ENCODE measurements at regions not wholly inside any gene's neighbourhood (a gene's known extent, or its start where the extent isn't known, plus 50 kb on each side); places are given as distances from the start of the nearest gene placed in this dataset.
"Not testable (repeated sequence)": the region's sequence is repeated elsewhere in the genome, so short reads cannot be mapped to it uniquely, and the experiment has no call there.

GRCh38 chr16:23013484-23013883 is 135.8 kb downstream of the USP31 start:
- peak; percentile 26 for DNase-seq (ENCODE audit: low spot score)

DNA sequence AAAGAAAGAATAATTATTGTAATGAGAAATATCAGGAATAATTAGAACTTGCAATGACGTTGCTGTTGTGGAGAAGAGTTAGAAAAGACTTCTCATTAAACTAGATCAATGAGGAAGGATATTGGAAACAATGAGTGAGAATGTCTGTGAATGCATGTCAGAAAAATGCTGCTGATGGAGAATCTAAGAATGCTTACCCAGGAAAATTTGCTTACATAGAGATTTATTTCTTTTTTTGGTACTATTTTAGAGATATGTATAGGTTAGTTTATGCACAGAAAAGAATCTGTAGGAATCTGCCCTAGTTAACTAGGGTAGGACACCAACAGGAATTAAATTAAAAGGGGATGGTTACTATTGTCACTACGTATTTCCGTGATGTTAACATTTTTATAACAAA is 140.2 kb downstream of the USP31 start:
- no peak for DNase-seq (ENCODE audit: low spot score)

GRCh38 chr16:23008041-23008440 is 141.2 kb downstream of the USP31 start:
- no peak for DNase-seq (ENCODE audit: low spot score)

- DNase-seq (ENCODE audit: low spot score) = no peak
These were observed 142.9 kb downstream of the USP31 start for GRCh38 chr16:23006380-23006779.

- DNase-seq (ENCODE audit: low spot score) = no peak
These were observed 143.3 kb downstream of the USP31 start for GRCh38 chr16:23005951-23006350.

- no peak for DNase-seq (ENCODE audit: low spot score)
These were observed 159.7 kb downstream of the USP31 start for GRCh38 chr16:22989598-22989997.

DNA sequence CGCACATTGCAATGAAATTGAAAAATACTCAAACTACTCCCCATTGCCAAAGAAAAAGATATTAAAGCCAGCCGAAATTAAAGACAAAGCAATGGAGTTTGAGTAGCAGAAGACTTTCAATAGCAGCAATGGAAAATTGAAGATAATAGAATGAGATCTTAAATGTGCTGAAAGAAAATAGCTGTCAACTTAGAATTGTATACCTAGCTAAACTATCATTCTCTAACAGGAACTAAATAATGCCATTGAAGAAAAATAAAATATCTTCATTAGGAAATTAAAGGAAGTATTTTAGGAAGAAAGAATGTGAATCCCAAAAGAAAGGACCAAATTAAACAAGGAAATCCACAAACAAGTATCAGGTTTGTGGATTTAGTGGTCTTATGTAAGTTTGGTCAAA is 165.6 kb downstream of the USP31 start:
- no peak for DNase-seq (ENCODE audit: low spot score)

- not testable (repeated sequence) for DNase-seq (ENCODE audit: low spot score)
These were observed 166.6 kb downstream of the HS3ST2 start for GRCh38 chr16:22980514-22980913.

DNA sequence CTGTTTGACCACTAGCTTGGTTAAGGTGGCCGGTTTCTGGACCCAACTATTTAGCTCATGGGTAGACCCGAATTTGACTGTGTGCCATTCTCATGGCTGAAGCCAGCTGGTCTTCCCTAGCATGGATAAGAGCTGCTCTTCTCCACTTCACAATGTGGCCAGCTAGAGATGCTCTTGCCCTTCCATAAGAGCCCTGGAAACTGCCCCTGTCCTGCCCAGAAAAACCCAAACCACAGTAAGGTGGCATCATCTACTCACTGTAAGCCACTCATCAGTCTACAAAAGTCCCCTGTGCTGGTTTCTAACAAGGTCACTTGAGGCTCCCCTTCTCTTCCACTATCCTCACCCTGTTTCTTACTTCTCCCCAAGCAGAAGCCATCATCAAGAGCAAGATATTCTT is 165.1 kb downstream of the HS3ST2 start:
- no peak for DNase-seq (ENCODE audit: low spot score)

- peak; percentile 21 for DNase-seq (ENCODE audit: low spot score)
These were observed 163.3 kb downstream of the HS3ST2 start for GRCh38 chr16:22977294-22977697.

GRCh38 chr16:22973522-22973921 is 159.6 kb downstream of the HS3ST2 start:
- no peak for DNase-seq (ENCODE audit: low spot score)

DNA sequence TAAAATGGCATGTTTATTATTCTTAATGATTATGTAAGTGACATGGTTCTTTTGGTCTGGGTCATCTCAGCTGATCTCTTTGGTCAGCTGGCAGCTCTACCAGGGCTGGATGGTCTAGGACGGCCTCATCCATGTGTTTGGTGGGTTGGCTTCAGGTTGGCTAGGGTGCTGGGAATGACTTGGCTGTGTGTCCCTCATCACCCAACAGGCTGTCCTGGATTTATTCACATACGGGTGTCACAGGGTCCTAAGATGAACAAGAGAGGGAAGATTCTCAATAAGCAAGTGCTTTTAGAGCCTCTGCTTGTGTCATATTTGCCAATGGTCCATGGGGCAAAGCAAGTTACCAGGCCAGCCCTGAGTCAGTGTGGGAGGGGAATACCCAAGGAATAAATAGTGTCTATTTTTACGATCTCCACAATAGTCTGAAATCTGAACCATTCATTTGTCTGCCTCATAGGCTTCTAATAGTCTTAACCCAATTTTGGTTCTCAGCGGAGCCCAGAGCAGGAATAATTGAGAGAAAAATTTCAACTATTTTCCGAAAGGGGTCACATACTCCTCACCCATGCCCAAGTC is 157.5 kb downstream of the HS3ST2 start:
- no peak for DNase-seq (ENCODE audit: low spot score)

- no peak for DNase-seq (ENCODE audit: low spot score)
These were observed 156.4 kb downstream of the HS3ST2 start for GRCh38 chr16:22970209-22970865.

DNA sequence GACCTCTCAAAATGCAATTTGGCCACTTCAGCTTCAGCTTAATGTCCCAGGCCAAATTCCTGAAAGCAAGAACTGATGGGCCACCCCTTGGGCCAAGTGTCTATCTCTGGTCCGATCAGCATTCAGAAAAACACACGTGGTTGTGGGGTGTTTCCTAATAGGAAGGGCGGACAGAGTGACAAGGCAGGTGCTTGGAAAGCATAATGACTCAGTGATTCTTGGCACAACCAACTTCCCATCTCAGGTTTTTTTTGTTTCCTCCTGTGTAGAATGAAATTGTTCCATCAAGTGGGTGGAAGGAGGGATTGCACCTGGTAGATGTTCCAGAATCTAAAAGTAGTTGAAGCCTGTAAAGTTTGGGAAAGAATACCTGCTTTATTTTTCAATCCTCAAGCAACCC is 155.6 kb downstream of the HS3ST2 start:
- DNase-seq (ENCODE audit: low spot score) = no peak

DNA sequence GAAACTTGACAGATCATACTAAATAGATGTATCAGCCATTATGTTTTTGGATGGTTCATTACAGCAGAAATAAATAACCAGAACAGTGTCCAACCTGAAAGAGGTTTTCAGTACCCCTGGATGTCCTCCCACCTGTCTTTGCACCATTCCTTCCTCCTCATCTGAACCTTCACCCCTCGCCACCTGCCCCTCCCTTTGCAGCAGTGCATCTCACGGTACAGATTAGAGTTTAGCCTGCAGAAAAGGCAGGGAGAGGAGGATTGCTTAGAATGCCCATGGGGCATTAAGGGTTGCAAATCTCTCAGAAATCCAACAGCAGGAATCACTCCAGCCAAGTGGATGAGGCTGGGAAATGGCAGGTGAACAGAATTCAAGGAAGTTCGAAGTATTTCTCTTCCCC is 155.0 kb downstream of the HS3ST2 start:
- DNase-seq (ENCODE audit: low spot score) = no peak

- DNase-seq (ENCODE audit: low spot score) = no peak
These were observed 153.6 kb downstream of the HS3ST2 start for GRCh38 chr16:22967521-22968095.
